ENCODE measurements at regions not wholly inside any gene's neighbourhood (a gene's known extent, or its start where the extent isn't known, plus 50 kb on each side); places are given as distances from the start of the nearest gene placed in this dataset.

GRCh38 chr4:149870008-149870407 is 54.4 kb upstream of the IQCM start:
- peaks cover 4% of the 10 kb centered on the region for H3K9me3 Mint-ChIP-seq
- DNase-seq (ENCODE audit: low spot score in 2 of 2): no peak
- no peak overlapping the region for H3K27ac Mint-ChIP-seq
- H3K4me3 Mint-ChIP-seq: no peak overlapping the region
- H3K36me3 Mint-ChIP-seq: no peaks in the 10 kb centered on the region
- no peaks in the 10 kb centered on the region for H3K4me1 Mint-ChIP-seq
- no peaks in the 10 kb centered on the region for H3K27me3 Mint-ChIP-seq
- ATAC-seq (ENCODE audit: low read depth): no peak

- no peak for ATAC-seq (ENCODE audit: low read depth)
- Mint-ChIP-seq H3K4me1 (no peaks in the 10 kb centered on the region), H3K27ac (no peak overlapping the region), H3K36me3 (no peaks in the 10 kb centered on the region), H3K9me3 (peaks cover 4% of the 10 kb centered on the region), H3K27me3 (peaks cover 4% of the 10 kb centered on the region), H3K4me3 (no peak overlapping the region)
- no peak for DNase-seq (ENCODE audit: low spot score in 2 of 2)
These were observed 66.1 kb upstream of the IQCM start for GRCh38 chr4:149881744-149882143.

DNA sequence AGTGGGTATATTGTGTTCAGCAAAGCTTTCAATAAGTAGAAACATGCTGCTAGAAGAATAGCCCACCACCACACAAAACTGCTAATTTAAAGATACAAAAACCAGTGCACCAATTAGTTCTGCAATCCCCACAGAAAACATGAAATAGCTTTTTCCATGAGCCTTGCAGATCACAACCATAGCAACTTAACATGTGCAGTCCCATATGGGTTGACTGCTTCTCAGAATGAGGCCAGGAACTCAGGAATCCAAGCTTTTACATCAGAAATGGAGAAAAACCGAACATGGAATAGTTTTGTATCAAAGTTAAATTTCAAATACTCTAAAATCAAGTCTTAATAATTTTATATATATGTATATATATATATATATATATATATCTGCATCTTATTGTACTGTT is 66.6 kb upstream of the IQCM start:
- Mint-ChIP-seq H3K4me3 (no peak overlapping the region), H3K27me3 (peaks cover 4% of the 10 kb centered on the region), H3K36me3 (no peaks in the 10 kb centered on the region), H3K27ac (no peak overlapping the region), H3K4me1 (no peaks in the 10 kb centered on the region), H3K9me3 (peaks cover 4% of the 10 kb centered on the region)
- ATAC-seq (ENCODE audit: low read depth) (no peak), DNase-seq (ENCODE audit: low spot score in 2 of 2) (no peak)

- no peak overlapping the region for H3K27ac Mint-ChIP-seq
- no peaks in the 10 kb centered on the region for H3K4me1 Mint-ChIP-seq
- H3K9me3 Mint-ChIP-seq: peaks cover 4% of the 10 kb centered on the region
- no peak overlapping the region for H3K4me3 Mint-ChIP-seq
- DNase-seq (ENCODE audit: low spot score in 2 of 2) (no peak), ATAC-seq (ENCODE audit: low read depth) (no peak)
- no peaks in the 10 kb centered on the region for H3K36me3 Mint-ChIP-seq
- peaks cover 4% of the 10 kb centered on the region for H3K27me3 Mint-ChIP-seq
These were observed 68.4 kb upstream of the IQCM start for GRCh38 chr4:149884046-149884445.

DNA sequence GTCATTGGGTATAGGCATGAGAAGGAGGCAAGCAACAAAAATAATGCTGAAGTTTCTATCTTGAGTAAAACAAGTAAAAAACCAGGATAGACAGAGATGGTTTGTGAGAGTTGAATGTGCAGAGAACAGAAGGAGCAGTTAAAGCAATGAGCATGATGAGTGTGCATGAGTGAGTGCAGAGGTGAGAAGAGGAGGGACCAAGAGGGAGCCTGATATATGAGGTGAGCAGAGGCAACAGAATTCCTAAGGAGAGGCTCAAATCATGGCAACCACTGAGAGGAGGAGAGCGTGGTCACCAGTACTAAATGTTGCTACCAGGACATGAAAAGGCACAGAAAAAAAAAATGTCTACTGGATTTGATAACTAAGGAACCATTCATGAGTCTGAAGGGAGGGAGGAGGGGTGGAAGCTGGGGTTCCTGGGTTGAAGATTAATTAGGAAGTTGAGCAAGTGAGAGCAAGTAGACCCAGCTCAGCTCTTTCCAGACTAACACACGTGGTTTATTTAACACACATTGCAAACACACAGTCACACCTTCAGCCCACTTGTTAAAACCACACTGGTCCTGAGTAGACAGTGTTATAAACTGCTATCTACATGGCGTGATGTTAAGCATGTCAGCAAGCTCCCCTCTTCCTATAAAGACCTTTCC is 69.0 kb upstream of the IQCM start:
- peaks cover 4% of the 10 kb centered on the region for H3K9me3 Mint-ChIP-seq
- ATAC-seq (ENCODE audit: low read depth): no peak

GRCh38 chr4:149885896-149886295 is 70.3 kb upstream of the IQCM start:
- peaks cover 3% of the 10 kb centered on the region for H3K9me3 Mint-ChIP-seq
- no peak for DNase-seq (ENCODE audit: low spot score in 2 of 2)
- no peaks in the 10 kb centered on the region for H3K36me3 Mint-ChIP-seq
- H3K27ac Mint-ChIP-seq: no peak overlapping the region
- peaks cover 2% of the 10 kb centered on the region for H3K27me3 Mint-ChIP-seq
- no peak for ATAC-seq (ENCODE audit: low read depth)
- H3K4me1 Mint-ChIP-seq: no peaks in the 10 kb centered on the region
- H3K4me3 Mint-ChIP-seq: no peak overlapping the region

More for the DNA sequence above, 69.0 kb upstream of the IQCM start:
- no peaks in the 10 kb centered on the region for H3K4me1 Mint-ChIP-seq
- H3K27ac Mint-ChIP-seq: no peak overlapping the region
- no peaks in the 10 kb centered on the region for H3K36me3 Mint-ChIP-seq
- DNase-seq (ENCODE audit: low spot score in 2 of 2): no peak
- no peak overlapping the region for H3K4me3 Mint-ChIP-seq
- H3K27me3 Mint-ChIP-seq: peaks cover 4% of the 10 kb centered on the region

- H3K36me3 Mint-ChIP-seq: no peaks in the 10 kb centered on the region
- H3K4me1 Mint-ChIP-seq: no peaks in the 10 kb centered on the region
- peaks cover 2% of the 10 kb centered on the region for H3K27me3 Mint-ChIP-seq
- ATAC-seq (ENCODE audit: low read depth) (no peak), DNase-seq (ENCODE audit: low spot score in 2 of 2) (no peak)
- H3K4me3 Mint-ChIP-seq: no peak overlapping the region
- H3K9me3 Mint-ChIP-seq: peaks cover 3% of the 10 kb centered on the region
- no peak overlapping the region for H3K27ac Mint-ChIP-seq
These were observed 71.3 kb upstream of the IQCM start for GRCh38 chr4:149886786-149887490.

DNA sequence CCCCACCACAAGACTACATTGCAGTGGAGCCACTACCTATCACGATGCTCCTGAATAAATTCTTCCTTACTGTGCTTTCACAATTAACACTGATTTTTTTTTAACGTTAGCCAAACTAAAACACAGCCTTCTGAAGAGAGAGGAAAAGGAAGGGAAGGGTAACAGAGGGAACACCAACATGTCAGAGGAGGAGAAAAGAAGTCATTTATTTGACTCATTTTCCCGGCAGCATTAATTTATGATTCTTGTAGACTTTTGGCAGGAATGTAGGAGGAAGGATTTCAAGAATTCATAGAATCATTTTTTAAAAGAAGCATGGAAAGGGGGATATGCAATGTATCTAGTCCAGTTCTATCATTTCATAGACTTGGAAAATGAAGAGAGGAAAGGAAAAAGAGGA is 74.3 kb upstream of the IQCM start:
- Mint-ChIP-seq H3K9me3 (no peaks in the 10 kb centered on the region), H3K36me3 (no peaks in the 10 kb centered on the region), H3K4me3 (no peak overlapping the region), H3K27ac (no peak overlapping the region), H3K27me3 (peaks cover 2% of the 10 kb centered on the region), H3K4me1 (no peaks in the 10 kb centered on the region)
- ATAC-seq (ENCODE audit: low read depth) (no peak), DNase-seq (ENCODE audit: low spot score in 2 of 2) (no peak)

- H3K4me1 Mint-ChIP-seq: no peaks in the 10 kb centered on the region
- H3K4me3 Mint-ChIP-seq: no peak overlapping the region
- ATAC-seq (ENCODE audit: low read depth): no peak
- H3K27me3 Mint-ChIP-seq: peaks cover 2% of the 10 kb centered on the region
- DNase-seq (ENCODE audit: low spot score in 2 of 2): no peak
- H3K36me3 Mint-ChIP-seq: no peaks in the 10 kb centered on the region
- no peaks in the 10 kb centered on the region for H3K9me3 Mint-ChIP-seq
- H3K27ac Mint-ChIP-seq: no peak overlapping the region
These were observed 74.9 kb upstream of the IQCM start for GRCh38 chr4:149890531-149890930.

DNA sequence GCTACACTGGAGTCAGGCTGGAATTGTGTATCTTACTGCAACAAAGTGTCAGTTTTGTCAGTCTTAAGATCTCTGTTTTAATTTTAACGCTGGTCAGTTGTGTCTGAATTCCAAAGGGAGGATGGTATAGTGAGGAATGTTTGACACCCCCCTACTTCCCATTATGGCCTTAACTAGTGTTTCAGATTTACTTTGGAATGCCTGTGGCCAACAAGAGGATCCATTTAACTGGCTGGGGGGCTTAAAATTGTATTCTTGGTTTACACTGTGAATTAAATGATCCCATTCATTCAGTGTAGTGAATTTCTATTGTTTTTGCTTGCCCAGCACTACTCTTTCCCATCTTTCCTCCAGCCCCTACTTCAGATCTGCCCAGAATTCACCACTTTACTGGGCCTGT is 75.8 kb upstream of the IQCM start:
- Mint-ChIP-seq H3K27me3 (peaks cover 2% of the 10 kb centered on the region), H3K4me3 (no peak overlapping the region), H3K4me1 (no peaks in the 10 kb centered on the region), H3K36me3 (no peaks in the 10 kb centered on the region), H3K9me3 (no peaks in the 10 kb centered on the region), H3K27ac (no peak overlapping the region)
- no peak for ATAC-seq (ENCODE audit: low read depth)
- DNase-seq (ENCODE audit: low spot score in 2 of 2): no peak

DNA sequence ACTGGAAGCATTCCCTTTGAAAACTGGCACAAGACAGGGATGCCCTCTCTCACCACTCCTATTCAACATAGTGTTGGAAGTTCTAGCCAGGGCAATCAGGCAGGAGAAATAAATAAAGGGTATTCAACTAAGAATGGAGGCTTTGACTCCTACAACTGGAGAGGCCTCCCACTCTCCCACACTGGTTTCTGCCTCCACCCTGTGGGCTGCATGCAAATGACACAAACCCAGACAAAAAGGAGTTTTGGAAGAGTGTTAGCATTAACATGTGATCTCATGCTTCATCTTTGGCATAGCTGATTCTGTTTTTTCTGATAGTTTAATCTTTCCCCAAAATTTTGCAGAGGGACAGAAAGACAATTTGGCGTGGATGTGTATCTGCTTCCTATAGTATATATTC is 80.8 kb upstream of the IQCM start:
- DNase-seq (ENCODE audit: low spot score in 2 of 2) (no peak), ATAC-seq (ENCODE audit: low read depth) (no peak)
- Mint-ChIP-seq H3K36me3 (no peaks in the 10 kb centered on the region), H3K4me1 (no peaks in the 10 kb centered on the region), H3K27me3 (peaks cover 2% of the 10 kb centered on the region), H3K9me3 (peaks cover 1% of the 10 kb centered on the region), H3K4me3 (no peak overlapping the region), H3K27ac (no peak overlapping the region)

GRCh38 chr4:149897783-149898182 is 82.1 kb upstream of the IQCM start:
- H3K27me3 Mint-ChIP-seq: peaks cover 2% of the 10 kb centered on the region
- DNase-seq (ENCODE audit: low spot score in 2 of 2) (no peak), ATAC-seq (ENCODE audit: low read depth) (no peak)
- no peak overlapping the region for H3K27ac Mint-ChIP-seq
- H3K36me3 Mint-ChIP-seq: no peaks in the 10 kb centered on the region
- no peaks in the 10 kb centered on the region for H3K4me1 Mint-ChIP-seq
- no peak overlapping the region for H3K4me3 Mint-ChIP-seq
- H3K9me3 Mint-ChIP-seq: peaks cover 1% of the 10 kb centered on the region

DNA sequence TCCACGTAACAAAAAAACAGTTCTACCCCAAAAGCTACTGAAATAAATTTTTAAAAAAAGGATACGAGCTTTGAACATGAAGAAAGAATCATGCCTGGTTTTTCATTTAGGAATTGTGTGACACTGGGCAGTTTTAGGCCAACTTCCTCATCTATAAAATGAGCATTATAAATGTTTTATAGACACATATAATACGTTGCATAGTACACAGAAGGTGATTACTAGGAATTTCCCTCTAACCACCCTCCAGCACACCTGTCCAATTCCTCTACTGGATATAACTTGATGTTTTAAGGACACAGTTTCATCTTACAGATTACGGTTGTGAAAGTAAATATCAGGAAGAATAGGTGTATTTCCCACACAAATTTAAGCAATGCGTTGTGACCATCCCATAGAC is 85.5 kb upstream of the IQCM start:
- H3K27me3 Mint-ChIP-seq: peaks cover 3% of the 10 kb centered on the region
- H3K27ac Mint-ChIP-seq: no peak overlapping the region
- no peak overlapping the region for H3K4me3 Mint-ChIP-seq
- H3K36me3 Mint-ChIP-seq: no peaks in the 10 kb centered on the region
- no peak for DNase-seq (ENCODE audit: low spot score in 2 of 2)
- ATAC-seq (ENCODE audit: low read depth): no peak
- peaks cover 1% of the 10 kb centered on the region for H3K9me3 Mint-ChIP-seq
- H3K4me1 Mint-ChIP-seq: no peaks in the 10 kb centered on the region

DNA sequence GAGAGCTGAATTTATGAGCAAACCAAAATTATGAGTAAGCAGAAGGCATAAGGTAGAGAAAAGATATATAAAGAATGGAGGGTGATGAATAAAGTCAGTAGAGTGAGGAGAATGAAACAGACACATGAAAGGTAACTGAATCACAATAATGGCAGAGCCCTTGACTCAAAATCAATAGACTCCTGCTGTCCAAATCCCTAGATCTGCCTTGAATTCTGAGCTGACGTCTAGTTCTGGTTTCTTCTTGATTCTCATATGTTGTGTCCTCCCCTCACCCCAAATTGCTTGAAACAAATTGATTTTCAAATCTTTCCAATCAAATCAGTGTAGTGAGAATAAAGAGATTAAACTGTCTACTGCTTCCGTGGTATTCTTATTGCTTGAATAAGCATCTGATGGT is 86.6 kb upstream of the IQCM start:
- no peak for ATAC-seq (ENCODE audit: low read depth)
- H3K36me3 Mint-ChIP-seq: no peaks in the 10 kb centered on the region
- no peak overlapping the region for H3K27ac Mint-ChIP-seq
- peaks cover 3% of the 10 kb centered on the region for H3K27me3 Mint-ChIP-seq
- no peak overlapping the region for H3K4me3 Mint-ChIP-seq
- no peaks in the 10 kb centered on the region for H3K4me1 Mint-ChIP-seq
- H3K9me3 Mint-ChIP-seq: peaks cover 1% of the 10 kb centered on the region
- DNase-seq (ENCODE audit: low spot score in 2 of 2): no peak

- Mint-ChIP-seq H3K27me3 (peaks cover 3% of the 10 kb centered on the region), H3K27ac (no peak overlapping the region), H3K4me1 (no peaks in the 10 kb centered on the region), H3K36me3 (no peaks in the 10 kb centered on the region), H3K4me3 (no peak overlapping the region), H3K9me3 (no peaks in the 10 kb centered on the region)
- DNase-seq (ENCODE audit: low spot score in 2 of 2): no peak
- no peak for ATAC-seq (ENCODE audit: low read depth)
These were observed 94.5 kb upstream of the IQCM start for GRCh38 chr4:149910177-149910576.
